ENCODE measurements at regions not wholly inside any gene's neighbourhood (a gene's known extent, or its start where the extent isn't known, plus 50 kb on each side); places are given as distances from the start of the nearest gene placed in this dataset.

GRCh38 chr13:90412980-90413379, 934.5 kb upstream of the MIR17HG start:
- no peak for TF ChIP-seq GATA3 (IDR thresholded peaks at IDR 0.05; ENCODE audit: low read depth, low read length)
- no peak for TF ChIP-seq GATA2 (IDR thresholded peaks at IDR 0.05; ENCODE audit: low read depth, low read length)

Data from SH-SY5Y (cell line).